ENCODE measurements at regions not wholly inside any gene's neighbourhood (a gene's known extent, or its start where the extent isn't known, plus 50 kb on each side); places are given as distances from the start of the nearest gene placed in this dataset.

- TF ChIP-seq, protein P1, sequence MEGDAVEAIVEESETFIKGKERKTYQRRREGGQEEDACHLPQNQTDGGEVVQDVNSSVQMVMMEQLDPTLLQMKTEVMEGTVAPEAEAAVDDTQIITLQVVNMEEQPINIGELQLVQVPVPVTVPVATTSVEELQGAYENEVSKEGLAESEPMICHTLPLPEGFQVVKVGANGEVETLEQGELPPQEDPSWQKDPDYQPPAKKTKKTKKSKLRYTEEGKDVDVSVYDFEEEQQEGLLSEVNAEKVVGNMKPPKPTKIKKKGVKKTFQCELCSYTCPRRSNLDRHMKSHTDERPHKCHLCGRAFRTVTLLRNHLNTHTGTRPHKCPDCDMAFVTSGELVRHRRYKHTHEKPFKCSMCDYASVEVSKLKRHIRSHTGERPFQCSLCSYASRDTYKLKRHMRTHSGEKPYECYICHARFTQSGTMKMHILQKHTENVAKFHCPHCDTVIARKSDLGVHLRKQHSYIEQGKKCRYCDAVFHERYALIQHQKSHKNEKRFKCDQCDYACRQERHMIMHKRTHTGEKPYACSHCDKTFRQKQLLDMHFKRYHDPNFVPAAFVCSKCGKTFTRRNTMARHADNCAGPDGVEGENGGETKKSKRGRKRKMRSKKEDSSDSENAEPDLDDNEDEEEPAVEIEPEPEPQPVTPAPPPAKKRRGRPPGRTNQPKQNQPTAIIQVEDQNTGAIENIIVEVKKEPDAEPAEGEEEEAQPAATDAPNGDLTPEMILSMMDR (conservative IDR thresholded peaks at IDR 0.05): no peak
- no peak overlapping the region for H3K27ac ChIP-seq
Observed at GRCh38 chr10:131609176-131609575, 291.6 kb upstream of the PPP2R2D start.

- TF ChIP-seq, protein P1 (conservative IDR thresholded peaks at IDR 0.05): no peak
- no peak overlapping the region for H3K27ac ChIP-seq
Observed at GRCh38 chr10:131615150-131615549, 285.7 kb upstream of the PPP2R2D start.

DNA sequence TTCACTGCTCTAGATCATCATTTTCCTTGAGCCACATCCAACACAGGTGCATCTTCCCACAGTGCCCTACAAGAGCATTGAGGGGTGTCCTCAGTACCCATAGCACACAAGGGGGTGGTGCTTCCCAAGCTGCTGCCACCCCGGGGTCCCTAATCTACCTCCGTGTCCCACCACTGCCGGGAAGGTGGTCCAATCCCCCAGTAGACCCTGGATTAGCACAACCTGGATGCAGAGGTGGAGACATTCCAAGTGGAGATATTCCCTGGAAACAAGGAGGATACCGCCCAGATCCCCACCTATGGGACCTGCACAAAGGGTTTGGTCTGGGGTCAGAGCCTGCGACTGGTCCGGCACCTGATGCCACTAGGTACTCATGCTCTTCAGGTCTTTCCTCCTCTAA, 284.8 kb upstream of the PPP2R2D start:
- TF ChIP-seq, protein P1 (conservative IDR thresholded peaks at IDR 0.05): no peak
- no peak overlapping the region for H3K27ac ChIP-seq

DNA sequence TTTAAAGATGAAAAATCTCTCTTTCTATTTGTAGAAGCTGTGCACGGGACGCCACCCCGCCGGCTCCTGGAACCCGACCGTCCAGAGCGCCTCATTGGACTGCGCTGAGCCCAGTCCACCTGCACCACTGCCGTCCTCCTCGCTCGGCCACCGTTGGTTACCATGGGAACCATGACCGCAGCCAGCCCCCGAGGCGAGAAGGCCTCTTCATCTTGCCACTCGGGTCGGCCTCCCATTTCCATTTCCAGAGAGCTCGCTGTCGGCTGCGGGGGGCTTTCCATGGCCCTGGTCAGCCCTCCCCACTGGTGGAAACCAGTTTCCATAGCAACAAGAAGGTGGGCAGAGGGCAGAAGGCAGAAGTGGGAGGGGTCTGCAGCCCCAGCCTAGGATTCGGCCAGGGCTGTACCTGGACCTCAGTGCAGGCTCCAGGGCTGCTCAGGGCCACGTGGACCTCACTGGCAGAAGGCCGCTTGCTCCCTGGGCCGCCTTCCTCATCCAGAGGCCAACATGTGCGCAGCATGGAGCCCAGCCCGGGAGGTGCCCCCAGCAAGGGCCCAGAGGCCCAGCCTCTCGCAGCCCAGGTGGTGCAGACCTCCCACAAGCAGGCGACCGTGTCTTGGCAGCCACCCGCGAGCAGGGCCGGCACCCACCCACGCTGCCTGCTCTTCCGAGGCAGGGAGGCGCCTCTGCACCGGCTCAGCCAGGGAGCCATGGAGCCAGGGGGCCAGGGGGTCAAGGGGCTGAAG, 283.5 kb upstream of the PPP2R2D start:
- H3K27ac ChIP-seq: no peak overlapping the region
- TF ChIP-seq, protein P1 (conservative IDR thresholded peaks at IDR 0.05): no peak

DNA sequence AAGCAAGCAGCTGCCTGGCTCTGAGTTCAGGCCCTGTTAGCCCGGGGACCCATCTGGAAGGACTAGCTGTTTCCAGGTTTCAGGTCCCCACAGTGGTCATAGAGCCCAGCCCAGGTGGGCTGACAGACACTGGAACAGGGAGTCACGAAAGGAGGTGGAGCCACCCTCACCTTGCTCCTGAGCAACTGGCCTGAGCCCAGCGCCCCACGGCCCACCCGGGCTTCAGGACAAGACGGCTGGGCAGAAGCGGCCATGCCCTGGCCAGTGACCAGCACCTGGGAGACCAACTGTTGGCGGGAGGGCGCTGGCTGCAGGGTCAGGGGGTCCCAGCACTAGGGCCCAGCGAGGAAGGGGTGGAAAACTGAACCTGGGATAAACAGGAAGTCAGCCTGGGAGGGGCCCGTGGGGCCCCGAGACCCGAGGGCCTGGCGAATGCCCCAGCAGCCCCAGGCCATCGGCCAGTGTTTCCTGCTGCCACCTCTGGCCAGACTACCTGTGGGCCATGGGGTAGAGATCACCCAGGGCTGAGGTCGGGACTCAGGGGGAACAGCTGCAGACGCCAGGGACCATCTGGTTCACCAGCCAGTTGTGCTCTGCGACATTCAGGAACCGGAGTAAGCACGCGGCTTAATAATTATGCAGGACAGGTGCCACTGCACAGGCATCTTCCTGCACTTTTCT, 282.1 kb upstream of the PPP2R2D start:
- TF ChIP-seq, protein P1 (conservative IDR thresholded peaks at IDR 0.05): no peak

GRCh38 chr10:131620314-131620713, 280.5 kb upstream of the PPP2R2D start:
- no peak overlapping the region for H3K27ac ChIP-seq
- TF ChIP-seq, protein P1 (conservative IDR thresholded peaks at IDR 0.05): no peak

More for the DNA sequence above, 282.1 kb upstream of the PPP2R2D start:
- no peak overlapping the region for H3K27ac ChIP-seq

DNA sequence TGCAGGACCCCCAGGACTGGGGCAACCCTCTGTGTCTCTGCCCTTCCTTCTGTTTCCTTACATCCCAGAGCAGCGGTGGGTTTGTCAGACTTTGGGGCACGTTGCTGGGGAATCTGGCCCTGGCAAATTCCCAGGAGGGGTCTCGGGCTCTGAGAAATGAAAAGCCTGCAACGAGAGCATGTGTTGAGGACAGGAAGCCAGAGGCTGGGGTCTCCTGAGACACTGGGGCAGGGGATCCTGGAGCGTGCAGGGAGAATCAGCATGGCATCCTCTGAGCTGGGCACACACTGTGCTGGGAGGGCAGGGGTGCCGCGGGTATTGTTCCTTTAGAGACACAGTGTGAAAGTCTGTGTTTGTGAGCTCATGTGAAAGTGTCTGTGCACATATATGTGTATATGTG, 279.9 kb upstream of the PPP2R2D start:
- TF ChIP-seq, protein P1 (conservative IDR thresholded peaks at IDR 0.05): no peak

More for the DNA sequence above, 279.9 kb upstream of the PPP2R2D start:
- H3K27ac ChIP-seq: no peak overlapping the region

Data from VCaP (cell line).